SK-N-SH (cell line): ENCODE measurements at regions not wholly inside any gene's neighbourhood (a gene's known extent, or its start where the extent isn't known, plus 50 kb on each side); places are given as distances from the start of the nearest gene placed in this dataset.

Experiments
- CTCF ChIA-PET: fragments of 300-600, 350-600 bp; formaldehyde crosslinking; extraction: SDS; loops from one replicate; lab custom pipeline; 2021; lab: Yijun Ruan, JAX
- POLR2A ChIA-PET: fragments of 350-600 bp; sonication (Branson Sonifier 250); formaldehyde crosslinking; extraction: SDS; loops from one replicate; lab custom pipeline; 2020; ENCODE audit warnings: antibody characterized with exemption, inconsistent platforms; lab: Yijun Ruan, JAX
- DNase-seq: peaks from one replicate; pipeline ENCODE4 v3.0.0; 2012
- H2AFZ ChIP-seq: fragments of 200-600 bp; sonication (generic); 2 replicates; pipeline ENCODE4 v1.8.1; 2016; ENCODE audit warnings: antibody characterized with exemption, mild to moderate bottlenecking, low read depth
- H3F3A ChIP-seq: fragments of 200-600 bp; sonication (generic); replicated peaks from 2 replicates; pipeline ENCODE3; 2016; ENCODE audit warnings: antibody characterized with exemption, mild to moderate bottlenecking; ENCODE audit not compliant: insufficient read depth
- H3K27ac ChIP-seq, 2 experiments: fragments of 200-500 bp in 1 of 2; fragments of 200-600 bp in 1 of 2; sonication (Bioruptor generic) in 1 of 2; sonication (generic), shearing (Covaris generic) in 1 of 2; 2 replicates each; pipeline versions ENCODE4 v1.5.1 to v1.6.1; 2014 to 2016; ENCODE audit warnings: low read depth in 2 of 2, inconsistent platforms in 1 of 2, low read length in 1 of 2, mild to moderate bottlenecking in 1 of 2, mixed read lengths in 1 of 2
- H3K27me3 ChIP-seq: fragments of 200-600 bp; sonication (generic), shearing (Covaris generic); 2 replicates; pipeline ENCODE4 v1.6.1; 2016; ENCODE audit warnings: mixed run types; ENCODE audit not compliant: insufficient read depth
- H3K36me3 ChIP-seq, 2 experiments: fragments of 200-500 bp in 1 of 2; fragments of 200-600 bp in 1 of 2; sonication (Bioruptor generic) in 1 of 2; sonication (generic) in 1 of 2; replicated peaks in 1 of 2; 2 replicates each; pipeline versions ENCODE3 to v1.5.1; 2014 to 2016; ENCODE audit warnings: low read length in 1 of 2, mild to moderate bottlenecking in 1 of 2; ENCODE audit not compliant: insufficient read depth in 2 of 2, control insufficient read depth in 1 of 2
- H3K4me1 ChIP-seq, 2 experiments: fragments of 200-500 bp in 1 of 2; fragments of 200-600 bp in 1 of 2; sonication (Bioruptor generic) in 1 of 2; sonication (generic), shearing (Covaris generic) in 1 of 2; 2 replicates each; pipeline versions ENCODE4 v1.5.1 to v1.6.1; 2014 to 2016; ENCODE audit warnings: low read depth in 1 of 2, low read length in 1 of 2, mixed run types in 1 of 2; ENCODE audit not compliant: insufficient read depth in 2 of 2, control insufficient read depth in 1 of 2
- H3K4me2 ChIP-seq: fragments of 200-600 bp; sonication (generic), shearing (Covaris generic); 2 replicates; pipeline ENCODE4 v1.6.1; 2017; ENCODE audit warnings: mixed run types
- H3K4me3 ChIP-seq, 2 experiments: fragments of 200-500 bp in 1 of 2; fragments of 200-600 bp in 1 of 2; sonication (Bioruptor generic) in 1 of 2; sonication (generic), shearing (Covaris generic) in 1 of 2; 2 replicates each; pipeline versions ENCODE4 v1.5.1 to v1.8.1; 2014 to 2016; ENCODE audit warnings: low read depth in 2 of 2, inconsistent platforms in 1 of 2, low read length in 1 of 2, mild to moderate bottlenecking in 1 of 2, mixed read lengths in 1 of 2, moderate library complexity in 1 of 2
- H3K79me2 ChIP-seq: fragments of 200-600 bp; sonication (generic); 2 replicates; pipeline ENCODE4 v1.8.1; 2017; ENCODE audit warnings: mild to moderate bottlenecking; ENCODE audit not compliant: insufficient read depth
- H3K9ac ChIP-seq: fragments of 200-600 bp; sonication (generic); 2 replicates; pipeline ENCODE4 v1.6.1; 2017; ENCODE audit warnings: mixed run types
- H3K9me2 ChIP-seq: fragments of 200-600 bp; sonication (generic); 2 replicates; pipeline ENCODE4 v1.6.1; 2017; ENCODE audit warnings: mixed run types
- H3K9me3 ChIP-seq: fragments of 200-600 bp; sonication (generic); 2 replicates; pipeline ENCODE4 v1.6.1; 2017; ENCODE audit warnings: mixed run types, mild to moderate bottlenecking, moderate library complexity
- H4K20me1 ChIP-seq: fragments of 200-600 bp; sonication (generic); 2 replicates; pipeline ENCODE4 v1.6.1; 2017; ENCODE audit warnings: mild to moderate bottlenecking, mixed run types; ENCODE audit not compliant: insufficient read depth
- CHD2 ChIP-seq: fragments of 150-350 bp; IDR thresholded peaks from 2 replicates; pipeline ENCODE4 v1.6.1; 2018; ENCODE audit warnings: low read length; ENCODE audit not compliant: partially characterized antibody
- EP300 ChIP-seq, 2 experiments: IDR thresholded peaks; 2 replicates each; pipeline versions ENCODE4 v1.4.0 to v1.6.1; 2012; ENCODE audit warnings: borderline replicate concordance in 1 of 2, low read depth in 1 of 2, low read length in 1 of 2
- EZH2phosphoT487 ChIP-seq: fragments of 200-600 bp; sonication (generic); IDR thresholded peaks from 2 replicates; pipeline ENCODE4 v1.6.1; 2017; ENCODE audit warnings: low read depth, mixed run types, mild to moderate bottlenecking, antibody characterized with exemption, moderate library complexity, borderline replicate concordance
- FOSL2 ChIP-seq: IDR thresholded peaks from 2 replicates; pipeline ENCODE4 v1.4.0; 2012; ENCODE audit warnings: low read depth, mild to moderate bottlenecking, moderate library complexity, borderline replicate concordance
- FOXM1 ChIP-seq: IDR thresholded peaks from 2 replicates; pipeline ENCODE4 v1.4.0; 2012; ENCODE audit warnings: low read depth, mild to moderate bottlenecking
- GABPA ChIP-seq: IDR thresholded peaks from 2 replicates; pipeline ENCODE4 v1.4.0; 2012; ENCODE audit warnings: low read depth, mild to moderate bottlenecking
- JUND ChIP-seq: IDR thresholded peaks from 2 replicates; pipeline ENCODE4 v1.4.0; 2012
- MEF2A ChIP-seq: IDR thresholded peaks from 2 replicates; pipeline ENCODE4 v1.4.0; 2012; ENCODE audit warnings: low read depth, borderline replicate concordance
- MXI1 ChIP-seq: IDR thresholded peaks from 2 replicates; pipeline ENCODE4 v1.6.1; 2012; ENCODE audit warnings: mild to moderate bottlenecking, low read depth, low read length, improper control_type of control experiment
- NFIC ChIP-seq: IDR thresholded peaks from 2 replicates; pipeline ENCODE4 v1.4.0; 2012; ENCODE audit warnings: borderline replicate concordance
- NRF1 ChIP-seq: IDR thresholded peaks from 2 replicates; pipeline ENCODE4 v1.6.1; 2012; ENCODE audit warnings: low read depth, mild to moderate bottlenecking, low read length
- POLR2AphosphoS5 ChIP-seq: IDR thresholded peaks from 2 replicates; pipeline ENCODE4 v1.6.1; 2012; ENCODE audit warnings: low read depth, low read length
- RCOR1 ChIP-seq: fragments of 150-350 bp; IDR thresholded peaks from 2 replicates; pipeline ENCODE4 v1.6.1; 2017; ENCODE audit warnings: antibody characterized with exemption, low read length
- RXRA ChIP-seq: IDR thresholded peaks from 2 replicates; pipeline ENCODE4 v1.4.0; 2012; ENCODE audit warnings: low read depth, mild to moderate bottlenecking, borderline replicate concordance
- SIN3A ChIP-seq: IDR thresholded peaks from 2 replicates; pipeline ENCODE4 v1.6.1; 2012; ENCODE audit warnings: low read depth, mild to moderate bottlenecking, low read length, moderate library complexity, borderline replicate concordance
- TCF12 ChIP-seq: IDR thresholded peaks from 2 replicates; pipeline ENCODE4 v1.4.0; 2012
- TEAD4 ChIP-seq: IDR thresholded peaks from 2 replicates; pipeline ENCODE4 v1.4.0; 2012; ENCODE audit warnings: mild to moderate bottlenecking, borderline replicate concordance; ENCODE audit not compliant: insufficient read depth
- USF1 ChIP-seq: IDR thresholded peaks from 2 replicates; pipeline ENCODE4 v1.4.0; 2012; ENCODE audit warnings: low read depth, borderline replicate concordance
- ZBTB33 ChIP-seq: IDR thresholded peaks from 2 replicates; pipeline ENCODE4 v1.4.0; 2012; ENCODE audit warnings: low read depth, borderline replicate concordance
- WGBS: methylation state at CpG from one replicate; pipeline ENCODE4 v1.1.6; 2017; ENCODE audit warnings: low lambda C conversion rate; 5-methylcytosine and 5-hydroxymethylcytosine counted together
- TF ChIP-seq, protein P1 (sequence below): fragments of 150-350 bp; IDR thresholded peaks from 2 replicates; pipeline ENCODE4 v1.6.1; 2017; ENCODE audit warnings: antibody characterized with exemption, low read length, low read depth, borderline replicate concordance

DNA sequence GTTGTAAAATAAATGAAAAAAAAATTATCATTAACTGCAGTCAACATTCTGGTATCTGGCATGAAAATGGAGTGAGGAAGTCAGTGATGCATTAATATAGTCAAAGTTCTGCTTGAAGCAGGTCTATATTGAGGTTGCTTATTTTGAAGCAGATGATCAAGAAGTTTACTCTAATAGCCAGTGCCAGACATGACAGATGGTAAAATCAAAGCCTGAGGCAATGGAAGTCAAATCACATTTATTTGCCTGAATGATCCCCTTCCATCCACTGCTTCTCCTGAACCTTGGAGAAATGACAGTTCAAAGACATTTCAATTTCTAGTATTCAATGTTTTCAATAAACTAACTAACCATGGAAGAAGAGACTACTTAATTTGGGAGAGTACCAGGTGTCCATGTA, 430.0 kb downstream of the FAM181B start:
- no peak overlapping the region for H2AFZ ChIP-seq
- no peaks in the 10 kb centered on the region for H3K4me1 ChIP-seq
- TF ChIP-seq GABPA (no peak), MEF2A (no peak), EP300 (IDR thresholded peaks at IDR 0.05; ENCODE audit: borderline replicate concordance in 1 of 2, low read depth in 1 of 2, low read length in 1 of 2) (no peak), ZBTB33 (no peak)
- TF ChIP-seq, all 33 proteins: peak for 0
- POLR2A ChIA-PET, result no interaction called here
- CTCF ChIA-PET, result no interaction called here
- no peaks in the 10 kb centered on the region for H3K36me3 ChIP-seq
- no peaks in the 10 kb centered on the region for H3K27me3 ChIP-seq
- H4K20me1 ChIP-seq, result no peaks in the 10 kb centered on the region
- no peaks in the 10 kb centered on the region for H3K9me3 ChIP-seq
- DNase-seq, result no peak
- no peaks in the 10 kb centered on the region for H3K9me2 ChIP-seq
- H3F3A ChIP-seq, result no peaks in the 10 kb centered on the region
- no peak overlapping the region for H3K9ac ChIP-seq
- no peaks in the 10 kb centered on the region for H3K79me2 ChIP-seq
- H3K4me3 ChIP-seq, result no peak overlapping the region
- H3K27ac ChIP-seq, result no peak overlapping the region
- no peak overlapping the region for H3K4me2 ChIP-seq

- H3K36me3 ChIP-seq, result no peaks in the 10 kb centered on the region
- ChIA-PET POLR2A (no interaction called here), CTCF (no interaction called here)
- H3K27me3 ChIP-seq, result no peaks in the 10 kb centered on the region
- TF ChIP-seq JUND, result no peak
- WGBS, result 0% methylated on average over 2 of the region's 2 CpGs
- no peak overlapping the region for H2AFZ ChIP-seq
- H3K27ac ChIP-seq, result no peak overlapping the region
- no peak overlapping the region for H3K4me3 ChIP-seq
- H3F3A ChIP-seq, result no peaks in the 10 kb centered on the region
- H3K9me3 ChIP-seq, result no peaks in the 10 kb centered on the region
- no peaks in the 10 kb centered on the region for H3K79me2 ChIP-seq
- H3K4me1 ChIP-seq, result no peaks in the 10 kb centered on the region
- H4K20me1 ChIP-seq, result no peaks in the 10 kb centered on the region
- H3K9me2 ChIP-seq, result no peaks in the 10 kb centered on the region
- no peak overlapping the region for H3K9ac ChIP-seq
- no peak for DNase-seq
- no peak overlapping the region for H3K4me2 ChIP-seq
Measured at GRCh38 chr11:82288471-82288870, 445.2 kb downstream of the FAM181B start.

DNA sequence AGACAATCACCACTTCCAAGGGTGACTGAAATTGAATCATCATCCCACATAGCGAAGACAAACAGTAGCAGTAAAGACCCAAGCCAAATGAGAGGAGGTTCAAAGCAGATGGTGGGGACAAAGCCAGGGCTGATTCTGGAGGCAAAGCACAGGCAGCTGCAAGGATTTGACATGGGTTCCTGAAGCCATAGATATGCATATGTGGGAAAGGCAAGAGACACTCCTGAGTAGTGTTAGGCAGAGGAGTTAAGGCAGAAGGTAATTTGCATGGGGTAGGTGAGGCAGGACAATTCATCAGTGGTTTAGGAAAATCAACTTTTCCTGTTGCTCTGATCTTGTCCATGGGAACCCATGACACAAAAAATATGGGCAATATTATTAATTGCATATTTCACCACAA, 462.8 kb downstream of the FAM181B start:
- TF ChIP-seq EP300 (IDR thresholded peaks at IDR 0.05; ENCODE audit: borderline replicate concordance in 1 of 2, low read depth in 1 of 2, low read length in 1 of 2) (no peak), RCOR1 (no peak), NRF1 (no peak), JUND (no peak), NFIC (no peak), FOXM1 (no peak), USF1 (no peak), CHD2 (no peak), TEAD4 (no peak), EZH2phosphoT487 (no peak), SIN3A (no peak), FOSL2 (no peak), TCF12 (no peak), GABPA (no peak), RXRA (no peak), MXI1 (no peak), POLR2AphosphoS5 (no peak)
- TF ChIP-seq, protein P1, sequence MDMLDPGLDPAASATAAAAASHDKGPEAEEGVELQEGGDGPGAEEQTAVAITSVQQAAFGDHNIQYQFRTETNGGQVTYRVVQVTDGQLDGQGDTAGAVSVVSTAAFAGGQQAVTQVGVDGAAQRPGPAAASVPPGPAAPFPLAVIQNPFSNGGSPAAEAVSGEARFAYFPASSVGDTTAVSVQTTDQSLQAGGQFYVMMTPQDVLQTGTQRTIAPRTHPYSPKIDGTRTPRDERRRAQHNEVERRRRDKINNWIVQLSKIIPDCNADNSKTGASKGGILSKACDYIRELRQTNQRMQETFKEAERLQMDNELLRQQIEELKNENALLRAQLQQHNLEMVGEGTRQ, result no peak
- ChIA-PET CTCF (no interaction called here), POLR2A (no interaction called here)
- no peak overlapping the region for H3K4me2 ChIP-seq
- no peaks in the 10 kb centered on the region for H3K9me2 ChIP-seq
- no peaks in the 10 kb centered on the region for H3K79me2 ChIP-seq
- no peaks in the 10 kb centered on the region for H3K9me3 ChIP-seq
- H4K20me1 ChIP-seq, result no peaks in the 10 kb centered on the region
- no peak for DNase-seq
- H3F3A ChIP-seq, result no peaks in the 10 kb centered on the region
- H3K4me1 ChIP-seq, result no peaks in the 10 kb centered on the region
- no peaks in the 10 kb centered on the region for H3K36me3 ChIP-seq
- no peak overlapping the region for H2AFZ ChIP-seq
- H3K27me3 ChIP-seq, result no peaks in the 10 kb centered on the region
- H3K27ac ChIP-seq, result no peak overlapping the region
- H3K9ac ChIP-seq, result no peak overlapping the region
- H3K4me3 ChIP-seq, result no peak overlapping the region
- 50% methylated on average over 1 of the region's 1 CpG for WGBS
